ENCODE measurements at regions not wholly inside any gene's neighbourhood (a gene's known extent, or its start where the extent isn't known, plus 50 kb on each side); places are given as distances from the start of the nearest gene placed in this dataset.

DNA sequence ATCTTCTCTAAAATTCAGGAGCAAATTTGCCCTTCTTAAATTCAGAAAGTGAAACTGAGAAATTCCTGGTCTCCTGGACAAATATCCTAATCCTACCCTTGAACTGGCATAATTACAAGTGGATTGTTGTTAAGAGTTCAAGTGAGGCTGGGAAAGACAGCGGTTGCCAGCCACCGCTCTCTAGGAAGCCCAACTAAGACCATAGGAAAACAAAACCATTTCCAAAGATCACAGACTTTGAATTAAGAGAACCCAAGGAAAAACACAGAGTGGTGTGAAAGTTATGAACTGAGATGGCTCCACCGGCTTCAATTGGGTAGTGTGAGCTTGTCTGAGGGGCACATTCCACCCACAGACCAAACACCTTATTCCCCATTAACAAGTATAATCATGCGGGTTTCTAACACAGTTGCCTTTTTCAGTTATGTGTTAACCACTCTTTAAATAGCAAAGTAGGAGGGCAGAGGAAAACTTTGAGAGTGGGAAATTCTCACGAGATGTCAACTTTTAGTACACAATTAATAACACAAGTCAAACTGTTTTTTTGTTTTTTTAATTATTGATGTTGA, 1628.8 kb upstream of the SEL1L start:
- no peaks in the 10 kb centered on the region for H3K9me3 ChIP-seq (replicated peaks in 1 of 3)
- no peak overlapping the region for H3K4me3 ChIP-seq
- H3K27me3 ChIP-seq: no peaks in the 10 kb centered on the region
- intact Hi-C loops (cut with DNase I): no loop called here
- H3K36me3 ChIP-seq (replicated peaks in 1 of 2): no peaks in the 10 kb centered on the region
- no peak overlapping the region for H3K27ac ChIP-seq
- H3K4me1 ChIP-seq (replicated peaks in 1 of 2): no peaks in the 10 kb centered on the region
- 82 to 87% (median 84%) methylated on average over 5 of the region's 5 CpGs for WGBS, 4 donors
- no peak for DNase-seq
- TF ChIP-seq, protein P1, sequence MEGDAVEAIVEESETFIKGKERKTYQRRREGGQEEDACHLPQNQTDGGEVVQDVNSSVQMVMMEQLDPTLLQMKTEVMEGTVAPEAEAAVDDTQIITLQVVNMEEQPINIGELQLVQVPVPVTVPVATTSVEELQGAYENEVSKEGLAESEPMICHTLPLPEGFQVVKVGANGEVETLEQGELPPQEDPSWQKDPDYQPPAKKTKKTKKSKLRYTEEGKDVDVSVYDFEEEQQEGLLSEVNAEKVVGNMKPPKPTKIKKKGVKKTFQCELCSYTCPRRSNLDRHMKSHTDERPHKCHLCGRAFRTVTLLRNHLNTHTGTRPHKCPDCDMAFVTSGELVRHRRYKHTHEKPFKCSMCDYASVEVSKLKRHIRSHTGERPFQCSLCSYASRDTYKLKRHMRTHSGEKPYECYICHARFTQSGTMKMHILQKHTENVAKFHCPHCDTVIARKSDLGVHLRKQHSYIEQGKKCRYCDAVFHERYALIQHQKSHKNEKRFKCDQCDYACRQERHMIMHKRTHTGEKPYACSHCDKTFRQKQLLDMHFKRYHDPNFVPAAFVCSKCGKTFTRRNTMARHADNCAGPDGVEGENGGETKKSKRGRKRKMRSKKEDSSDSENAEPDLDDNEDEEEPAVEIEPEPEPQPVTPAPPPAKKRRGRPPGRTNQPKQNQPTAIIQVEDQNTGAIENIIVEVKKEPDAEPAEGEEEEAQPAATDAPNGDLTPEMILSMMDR (IDR thresholded peaks at IDR 0.05): no peak
- TF ChIP-seq POLR2A (IDR thresholded peaks at IDR 0.05): no peak

DNA sequence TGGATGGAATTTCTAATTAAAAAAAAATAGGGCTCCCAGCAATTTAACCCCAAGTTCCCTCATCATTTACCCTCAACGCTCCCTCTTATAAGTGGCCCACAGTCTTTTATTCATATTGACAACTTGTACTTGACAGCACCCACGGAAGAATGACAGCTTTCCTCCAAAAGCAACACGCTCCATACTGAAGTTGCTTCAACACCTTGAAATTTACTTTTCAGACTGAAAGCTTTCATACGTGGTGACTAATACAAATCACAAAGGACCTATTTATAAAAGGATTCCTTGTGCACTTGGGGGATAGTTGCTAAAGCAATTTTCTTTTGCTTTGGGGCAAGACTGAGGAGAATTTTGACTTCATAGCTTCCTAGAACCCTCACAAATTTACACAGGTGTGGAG, 1629.4 kb upstream of the SEL1L start:
- H3K27ac ChIP-seq: no peak overlapping the region
- TF ChIP-seq POLR2A (IDR thresholded peaks at IDR 0.05): no peak
- TF ChIP-seq, protein P1 (IDR thresholded peaks at IDR 0.05): no peak
- no peaks in the 10 kb centered on the region for H3K27me3 ChIP-seq
- no peaks in the 10 kb centered on the region for H3K4me1 ChIP-seq (replicated peaks in 1 of 2)
- no peak for DNase-seq
- WGBS, 4 donors: 72 to 81% (median 76%) methylated on average over 4 of the region's 4 CpGs
- intact Hi-C loops (cut with DNase I): no loop called here
- H3K4me3 ChIP-seq: no peak overlapping the region
- no peaks in the 10 kb centered on the region for H3K36me3 ChIP-seq (replicated peaks in 1 of 2)
- H3K9me3 ChIP-seq (replicated peaks in 1 of 3): no peaks in the 10 kb centered on the region

DNA sequence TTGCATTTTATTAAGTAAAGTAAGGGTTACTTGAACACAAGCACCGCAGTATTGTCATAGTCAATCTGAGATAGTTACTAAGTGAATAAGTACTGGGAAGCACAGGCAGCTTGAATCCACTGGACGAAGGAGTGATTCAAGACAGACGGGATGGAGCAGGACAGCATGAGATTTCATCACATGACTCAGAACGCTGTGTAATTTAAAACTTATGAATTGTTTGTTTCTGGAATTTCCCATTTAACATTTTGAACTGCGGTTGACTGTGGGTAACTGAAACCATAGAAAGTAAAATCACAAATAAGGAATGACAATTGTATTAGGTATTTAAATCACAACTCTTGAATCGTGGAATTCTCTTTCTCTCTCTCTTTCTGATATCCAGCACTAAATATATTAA, 1630.4 kb upstream of the SEL1L start:
- intact Hi-C loops (cut with DNase I): no loop called here
- 76 to 79% (median 77%) methylated on average over 6 of the region's 6 CpGs for WGBS, 4 donors
- Histone ChIP-seq H3K9me3 (replicated peaks in 1 of 3) (no peaks in the 10 kb centered on the region), H3K27ac (no peak overlapping the region), H3K27me3 (no peaks in the 10 kb centered on the region), H3K4me3 (no peak overlapping the region), H3K4me1 (replicated peaks in 1 of 2) (no peaks in the 10 kb centered on the region), H3K36me3 (replicated peaks in 1 of 2) (no peaks in the 10 kb centered on the region)
- TF ChIP-seq POLR2A (IDR thresholded peaks at IDR 0.05): no peak
- TF ChIP-seq, protein P1 (IDR thresholded peaks at IDR 0.05): no peak
- DNase-seq: no peak

DNA sequence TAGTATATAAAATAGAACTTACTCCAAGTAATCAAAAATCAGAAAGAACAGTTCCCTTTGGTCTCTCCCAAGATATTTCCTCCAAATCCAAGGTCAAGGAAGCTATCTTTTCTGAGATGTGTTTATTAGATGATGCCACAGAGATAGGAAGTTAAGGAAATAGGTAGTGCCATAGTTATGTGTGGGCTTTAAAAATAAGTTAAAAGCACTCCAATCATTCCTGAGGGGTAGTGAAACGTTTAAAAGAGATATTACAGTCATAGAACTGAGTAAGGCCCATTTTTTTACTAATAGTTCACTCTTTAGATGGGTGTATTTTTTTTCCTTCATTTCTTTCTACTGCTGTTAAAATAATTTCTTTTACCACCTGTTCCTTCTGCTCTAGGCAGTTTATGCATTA, 1630.9 kb upstream of the SEL1L start:
- no peaks in the 10 kb centered on the region for H3K27me3 ChIP-seq
- H3K4me3 ChIP-seq: no peak overlapping the region
- WGBS, 4 donors: 47 to 60% (median 50%) methylated on average over 1 of the region's 1 CpG
- no peak for TF ChIP-seq POLR2A (IDR thresholded peaks at IDR 0.05)
- TF ChIP-seq, protein P1 (IDR thresholded peaks at IDR 0.05): no peak
- H3K9me3 ChIP-seq (replicated peaks in 1 of 3): no peaks in the 10 kb centered on the region
- H3K27ac ChIP-seq: no peak overlapping the region
- no peak for DNase-seq
- no peaks in the 10 kb centered on the region for H3K36me3 ChIP-seq (replicated peaks in 1 of 2)
- H3K4me1 ChIP-seq (replicated peaks in 1 of 2): no peaks in the 10 kb centered on the region
- intact Hi-C loops (cut with DNase I): no loop called here
